Colonic mucosa (tissue), 4 donors: ENCODE measurements at regions not wholly inside any gene's neighbourhood (a gene's known extent, or its start where the extent isn't known, plus 50 kb on each side); places are given as distances from the start of the nearest gene placed in this dataset.

Experiments
- DNase-seq: peaks from one replicate; pipeline ENCODE4 v3.0.0-alpha.2; 2020
- H3K27ac ChIP-seq: fragments of 200-600 bp; one replicate; pipeline ENCODE4 v1.8.0; 2021
- H3K27me3 ChIP-seq: fragments of 200-600 bp; one replicate; pipeline ENCODE4 v1.8.0; 2021
- H3K36me3 ChIP-seq: fragments of 200-600 bp; one replicate; pipeline ENCODE4 v1.8.0; 2021
- H3K4me1 ChIP-seq: fragments of 200-600 bp; one replicate; pipeline ENCODE4 v1.8.0; 2021; ENCODE audit warnings: mild to moderate bottlenecking
- H3K4me3 ChIP-seq: fragments of 200-600 bp; one replicate; pipeline ENCODE4 v1.8.0; 2021
- H3K9ac ChIP-seq, 2 donors: one replicate each; pipeline ENCODE4 v1.7.0; 2013; ENCODE audit warnings: control low read depth in 2 of 2, low read depth in 2 of 2, low read length in 2 of 2
- H3K9me3 ChIP-seq: fragments of 200-600 bp; one replicate; pipeline ENCODE4 v1.8.0; 2021
- intact Hi-C: fragments of 100-400 bp; cut with DNase I; formaldehyde crosslinking; loops from one replicate; pipeline ENCODE4 v1.14.1; 2022
- TF ChIP-seq, protein P1 (sequence below): fragments of 200-600 bp; IDR thresholded peaks from one replicate; pipeline ENCODE4 v1.8.0; 2022; ENCODE audit warnings: antibody characterized with exemption, mild to moderate bottlenecking
- donor health status: healthy.
- donor health status: DM: no; HTN: no; CAD: no.
- donor health status: DM: no; HTN: no; CAD: no.

DNA sequence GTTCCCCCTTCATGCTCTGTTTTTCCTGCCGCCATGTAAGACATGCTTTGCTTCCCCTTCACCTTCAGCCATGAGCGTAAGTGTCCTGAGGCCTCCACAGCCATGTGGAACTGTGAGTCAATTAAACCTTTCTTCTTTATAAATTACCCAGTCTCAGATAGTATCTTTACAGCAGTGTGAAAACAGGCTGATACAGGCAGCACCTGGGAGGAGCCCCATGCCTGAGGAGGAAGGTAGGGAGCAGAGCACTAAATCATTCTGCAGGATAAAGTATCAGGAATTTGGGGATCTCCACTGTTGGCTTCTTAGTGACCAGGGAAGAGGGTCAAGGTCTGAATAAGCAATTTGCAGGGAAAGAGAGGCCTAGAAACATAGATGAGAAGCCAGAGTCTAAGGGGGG is 78.0 kb downstream of the KCNF1 start:
- H3K36me3 ChIP-seq = no peaks in the 10 kb centered on the region
- no peaks in the 10 kb centered on the region for H3K4me1 ChIP-seq
- no peak overlapping the region for H3K4me3 ChIP-seq
- H3K9me3 ChIP-seq = no peaks in the 10 kb centered on the region
- TF ChIP-seq, protein P1, sequence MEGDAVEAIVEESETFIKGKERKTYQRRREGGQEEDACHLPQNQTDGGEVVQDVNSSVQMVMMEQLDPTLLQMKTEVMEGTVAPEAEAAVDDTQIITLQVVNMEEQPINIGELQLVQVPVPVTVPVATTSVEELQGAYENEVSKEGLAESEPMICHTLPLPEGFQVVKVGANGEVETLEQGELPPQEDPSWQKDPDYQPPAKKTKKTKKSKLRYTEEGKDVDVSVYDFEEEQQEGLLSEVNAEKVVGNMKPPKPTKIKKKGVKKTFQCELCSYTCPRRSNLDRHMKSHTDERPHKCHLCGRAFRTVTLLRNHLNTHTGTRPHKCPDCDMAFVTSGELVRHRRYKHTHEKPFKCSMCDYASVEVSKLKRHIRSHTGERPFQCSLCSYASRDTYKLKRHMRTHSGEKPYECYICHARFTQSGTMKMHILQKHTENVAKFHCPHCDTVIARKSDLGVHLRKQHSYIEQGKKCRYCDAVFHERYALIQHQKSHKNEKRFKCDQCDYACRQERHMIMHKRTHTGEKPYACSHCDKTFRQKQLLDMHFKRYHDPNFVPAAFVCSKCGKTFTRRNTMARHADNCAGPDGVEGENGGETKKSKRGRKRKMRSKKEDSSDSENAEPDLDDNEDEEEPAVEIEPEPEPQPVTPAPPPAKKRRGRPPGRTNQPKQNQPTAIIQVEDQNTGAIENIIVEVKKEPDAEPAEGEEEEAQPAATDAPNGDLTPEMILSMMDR = no peak
- no peak overlapping the region for H3K9ac ChIP-seq
- no peak overlapping the region for H3K27ac ChIP-seq
- no peaks in the 10 kb centered on the region for H3K27me3 ChIP-seq
- intact Hi-C loops = no loop called here
- no peak for DNase-seq

DNA sequence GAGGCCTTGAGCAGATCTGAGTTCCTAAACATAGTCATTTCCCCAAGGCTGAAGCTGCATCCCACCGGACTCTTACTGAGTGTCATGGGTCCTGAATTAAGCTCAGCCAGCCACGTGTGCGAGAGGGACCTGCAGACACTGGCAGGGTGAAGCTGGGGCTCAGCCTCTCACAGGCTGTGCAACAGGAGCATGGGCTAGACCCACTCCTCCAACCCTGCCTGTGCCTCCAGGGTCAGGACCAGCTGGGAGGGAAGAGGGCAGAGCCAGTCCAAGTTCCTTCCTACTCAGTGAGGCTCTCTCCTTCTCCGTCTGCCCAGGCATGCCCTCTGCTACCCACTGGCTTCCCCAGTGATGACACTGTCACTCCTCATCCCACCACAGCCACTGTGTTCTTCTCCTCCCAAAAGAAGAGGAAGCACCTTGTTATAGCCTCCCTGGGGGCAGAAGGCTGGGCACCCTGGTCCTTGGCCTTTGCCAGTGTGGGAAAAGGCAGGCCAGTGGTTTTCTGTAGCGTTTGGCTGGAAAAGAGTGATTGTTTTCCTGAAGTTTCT is 78.9 kb downstream of the KCNF1 start:
- H3K36me3 ChIP-seq = no peaks in the 10 kb centered on the region

DNA sequence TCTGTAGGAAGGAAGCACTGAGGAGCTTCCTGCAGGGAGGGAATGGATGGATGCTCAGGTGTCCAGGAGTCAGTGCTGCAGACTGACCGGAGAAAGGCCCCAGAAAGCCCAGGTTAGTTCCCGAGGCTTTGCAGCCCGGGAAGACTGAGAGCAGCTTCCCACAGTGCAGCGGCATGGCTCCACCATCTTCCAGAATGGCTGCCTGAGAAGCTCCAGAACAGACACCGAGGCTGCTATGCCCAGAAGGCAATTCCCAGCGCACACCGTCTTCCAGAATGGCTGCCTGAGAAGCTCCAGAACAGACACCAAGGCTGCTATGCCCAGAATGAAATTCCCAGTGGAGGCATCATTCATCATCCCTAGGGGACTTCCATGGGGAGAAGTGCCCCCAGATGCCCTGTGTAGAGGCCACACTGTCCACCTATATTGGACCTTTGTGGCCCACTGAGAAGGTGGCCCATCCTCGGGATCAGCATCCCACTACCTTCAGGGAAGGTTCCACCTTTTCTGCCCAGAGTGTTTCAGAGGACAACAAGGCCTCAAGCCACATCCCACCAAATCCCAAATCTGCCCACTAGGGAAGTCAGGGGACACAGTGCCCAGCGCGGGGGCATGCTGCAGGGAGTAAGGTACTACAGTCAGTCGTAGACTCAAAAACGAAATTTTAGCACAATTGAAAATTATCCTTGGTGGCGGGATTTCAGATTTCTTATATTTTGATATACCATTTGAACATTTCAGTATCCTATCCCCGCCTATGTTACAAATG is 80.5 kb downstream of the KCNF1 start:
- no peaks in the 10 kb centered on the region for H3K4me1 ChIP-seq
- intact Hi-C loops = no loop called here
- no peak for DNase-seq
- no peak overlapping the region for H3K27ac ChIP-seq
- H3K36me3 ChIP-seq = no peaks in the 10 kb centered on the region
- TF ChIP-seq, protein P1 = no peak
- H3K4me3 ChIP-seq = no peak overlapping the region
- H3K9ac ChIP-seq = no peak overlapping the region
- no peaks in the 10 kb centered on the region for H3K27me3 ChIP-seq
- no peaks in the 10 kb centered on the region for H3K9me3 ChIP-seq

More for the DNA sequence above, 78.9 kb downstream of the KCNF1 start:
- Histone ChIP-seq H3K9ac (no peak overlapping the region), H3K4me3 (no peak overlapping the region), H3K27ac (no peak overlapping the region), H3K27me3 (no peaks in the 10 kb centered on the region), H3K4me1 (no peaks in the 10 kb centered on the region), H3K9me3 (no peaks in the 10 kb centered on the region)
- no peak for DNase-seq
- intact Hi-C loops = no loop called here
- TF ChIP-seq, protein P1 = no peak

DNA sequence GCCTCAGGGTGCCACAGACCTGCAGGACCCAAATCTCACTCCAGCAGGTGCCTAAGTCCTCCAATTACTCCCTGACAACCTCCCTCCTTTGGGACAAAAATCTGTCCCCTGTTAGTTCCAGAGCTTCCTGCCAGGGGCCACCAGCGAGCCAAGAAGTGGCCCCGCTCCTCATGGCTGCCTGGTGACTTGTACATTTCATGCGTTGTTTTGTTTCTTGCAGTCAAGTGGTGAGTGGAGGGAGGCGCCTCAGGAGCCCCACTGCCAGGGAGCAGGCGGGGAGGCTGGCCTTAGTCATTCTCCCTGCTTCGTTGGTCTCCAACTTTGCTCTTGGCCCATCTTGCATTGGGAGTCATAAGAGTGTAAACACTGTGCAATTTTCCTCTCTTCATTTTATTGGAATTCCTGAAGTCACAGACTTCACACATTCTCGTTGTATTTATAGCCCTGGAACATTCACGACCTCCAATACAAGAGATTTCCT is 81.3 kb downstream of the KCNF1 start:
- Histone ChIP-seq H3K4me3 (no peak overlapping the region), H3K27ac (no peak overlapping the region), H3K36me3 (no peaks in the 10 kb centered on the region), H3K4me1 (no peaks in the 10 kb centered on the region), H3K9me3 (no peaks in the 10 kb centered on the region), H3K27me3 (no peaks in the 10 kb centered on the region), H3K9ac (no peak overlapping the region)
- intact Hi-C loops = no loop called here
- TF ChIP-seq, protein P1 = no peak
- DNase-seq = no peak

DNA sequence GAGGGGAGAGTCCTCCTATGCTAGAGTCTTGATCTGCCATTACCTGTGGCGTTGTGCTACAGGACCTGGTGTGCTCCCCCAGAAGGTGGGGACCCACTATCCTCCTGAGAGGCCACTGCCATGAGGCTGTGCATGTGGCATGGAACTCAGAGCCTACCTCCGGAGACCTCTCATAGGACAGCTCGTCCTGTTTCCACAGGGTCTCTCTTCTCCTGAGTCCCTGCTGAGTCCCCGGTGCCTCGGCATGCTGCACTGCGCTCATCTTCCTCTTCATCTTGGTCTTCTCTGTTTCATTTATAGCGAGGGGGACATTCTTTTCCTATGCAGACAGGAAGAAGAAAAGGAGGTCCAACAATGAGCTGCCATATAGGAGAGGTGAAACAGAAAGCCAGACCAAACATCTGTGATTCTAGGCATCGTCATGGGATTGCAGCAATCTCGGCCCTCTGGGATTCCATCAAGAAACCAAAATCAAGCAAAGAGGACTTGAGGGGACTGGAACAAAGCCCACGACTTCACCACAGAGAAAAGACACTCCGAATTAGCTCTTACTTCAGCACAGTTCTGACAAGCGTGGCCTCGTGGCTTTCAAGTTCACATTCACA is 83.7 kb downstream of the KCNF1 start:
- intact Hi-C loops = no loop called here

More for the DNA sequence above, 83.7 kb downstream of the KCNF1 start:
- no peak overlapping the region for H3K27ac ChIP-seq
- no peak overlapping the region for H3K4me3 ChIP-seq
- TF ChIP-seq, protein P1 = no peak
- H3K27me3 ChIP-seq = no peaks in the 10 kb centered on the region
- no peak overlapping the region for H3K9ac ChIP-seq
- no peaks in the 10 kb centered on the region for H3K4me1 ChIP-seq
- H3K36me3 ChIP-seq = no peaks in the 10 kb centered on the region
- no peaks in the 10 kb centered on the region for H3K9me3 ChIP-seq
- no peak for DNase-seq
